HG02943 (cell line): ENCODE measurements at regions not wholly inside any gene's neighbourhood (a gene's known extent, or its start where the extent isn't known, plus 50 kb on each side); places are given as distances from the start of the nearest gene placed in this dataset.
"Not testable (repeated sequence)": the region's sequence is repeated elsewhere in the genome, so short reads cannot be mapped to it uniquely, and the experiment has no call there.

Source experiments
- ATAC-seq: cut with Tn5 transposase; IDR thresholded peaks from one replicate; pipeline ENCODE4 v1.9.1; 2021; ENCODE audit warnings: mild to moderate bottlenecking, low read depth, moderate library complexity; ENCODE audit not compliant: unreplicated experiment

- ATAC-seq: no peak
Measured at GRCh38 chr1:177741476-177741875, 228.4 kb downstream of the SEC16B start.

- ATAC-seq: no peak
Measured at GRCh38 chr1:177739780-177740179, 230.1 kb downstream of the SEC16B start.

DNA sequence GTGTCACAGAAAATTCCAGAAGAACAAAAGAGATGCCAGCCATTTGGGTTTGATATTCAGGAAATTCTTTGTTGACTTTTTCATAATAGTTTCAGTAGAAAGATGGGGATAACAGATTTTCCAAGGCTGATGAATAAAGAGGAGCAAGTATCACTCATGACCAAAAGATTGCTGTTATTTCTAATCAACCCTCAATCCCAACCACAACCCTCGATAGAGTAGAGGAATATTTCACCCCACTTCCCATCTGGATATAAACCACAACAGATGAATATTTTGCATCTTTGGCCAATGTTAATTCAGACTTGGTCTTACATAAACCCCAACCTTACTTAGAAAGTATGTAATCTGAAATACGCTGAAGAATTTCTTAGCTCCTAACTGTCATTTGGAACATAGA lies 232.4 kb downstream of the SEC16B start:
- ATAC-seq: no peak

DNA sequence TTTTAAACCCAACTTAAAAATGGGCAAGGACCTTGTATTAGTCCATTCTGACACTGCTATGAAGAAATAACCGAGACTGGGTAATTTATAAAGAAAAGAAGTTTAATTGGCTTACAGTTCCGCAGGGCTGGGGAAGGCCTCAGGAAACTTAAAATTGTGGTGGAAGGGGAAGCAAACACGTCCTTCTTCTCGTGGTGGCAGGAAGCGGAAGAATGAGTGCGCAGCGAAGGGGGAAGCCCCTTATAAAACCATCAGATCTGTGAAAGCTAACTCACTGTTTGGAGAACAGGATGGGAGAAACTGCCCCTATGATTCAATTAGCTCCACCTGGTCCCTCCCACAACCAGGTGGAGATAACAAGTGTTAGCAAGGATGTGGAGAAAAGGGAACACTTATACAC lies 237.7 kb downstream of the SEC16B start:
- ATAC-seq: no peak

- ATAC-seq: no peak
Measured at GRCh38 chr1:177729646-177730045, 240.2 kb downstream of the SEC16B start.

- no peak for ATAC-seq
Measured at GRCh38 chr1:177723533-177723932, 246.3 kb downstream of the SEC16B start.

DNA sequence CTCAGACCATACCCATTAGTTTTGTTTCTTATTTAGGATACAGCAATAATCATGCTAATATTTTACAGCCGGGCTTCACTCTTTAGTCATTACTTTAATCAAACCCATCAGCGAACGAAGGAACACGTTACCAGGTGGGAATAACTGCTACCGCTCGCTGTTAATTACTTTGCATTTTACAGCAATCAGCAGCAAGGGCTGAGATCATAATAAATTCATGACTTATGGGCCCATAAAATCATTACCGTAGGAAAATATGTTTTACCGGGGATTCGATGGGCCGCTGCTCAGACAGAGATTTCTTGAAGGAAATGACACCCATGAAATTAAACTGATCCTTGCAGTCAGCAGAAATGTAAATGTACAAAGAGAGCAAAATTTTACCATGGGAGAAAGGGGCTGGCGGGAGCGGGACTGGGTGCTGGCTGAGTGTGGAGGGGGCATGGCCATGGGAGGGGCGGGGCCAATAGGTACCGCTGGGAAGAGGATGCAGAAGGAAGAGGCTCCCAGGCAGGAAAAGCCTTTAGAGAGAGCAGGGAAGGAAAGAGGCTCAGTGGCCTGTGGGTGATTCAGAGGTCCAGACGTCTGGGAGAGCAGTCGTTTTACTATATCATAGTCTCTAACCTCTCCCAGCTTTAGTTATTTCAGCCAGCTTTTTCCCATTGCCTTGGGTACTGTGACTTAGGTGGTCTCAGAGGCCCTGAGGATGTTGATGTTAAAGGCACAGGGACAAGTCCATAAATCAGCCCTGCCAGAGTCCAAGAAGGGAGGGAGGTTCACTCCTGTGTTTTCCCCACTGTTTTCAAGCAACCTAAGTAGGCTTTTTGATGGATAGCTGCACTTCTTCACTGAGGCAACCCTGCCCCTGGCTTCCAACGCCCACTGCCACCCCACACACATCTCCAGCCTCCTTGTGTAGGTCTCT lies 258.9 kb downstream of the SEC16B start:
- no peak for ATAC-seq

DNA sequence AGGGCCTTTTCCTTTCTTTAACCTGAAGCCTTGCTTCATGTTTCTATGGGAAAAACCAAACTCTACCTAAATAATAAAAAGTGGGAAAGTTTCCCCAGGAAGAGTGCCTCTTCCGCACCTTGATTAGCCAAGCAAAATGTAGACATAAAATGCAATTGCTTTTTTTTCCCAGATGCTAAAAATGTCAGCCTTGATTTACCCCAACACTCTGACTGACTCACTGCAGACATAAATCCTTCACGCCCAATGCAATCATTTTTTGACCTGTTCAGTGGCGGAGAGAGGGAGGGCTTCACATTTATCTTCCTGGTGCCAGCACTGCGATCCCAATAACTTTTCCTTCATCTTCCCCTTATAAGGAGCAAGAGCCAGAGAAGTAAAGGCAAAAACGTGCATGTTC lies 261.5 kb downstream of the SEC16B start:
- no peak for ATAC-seq

DNA sequence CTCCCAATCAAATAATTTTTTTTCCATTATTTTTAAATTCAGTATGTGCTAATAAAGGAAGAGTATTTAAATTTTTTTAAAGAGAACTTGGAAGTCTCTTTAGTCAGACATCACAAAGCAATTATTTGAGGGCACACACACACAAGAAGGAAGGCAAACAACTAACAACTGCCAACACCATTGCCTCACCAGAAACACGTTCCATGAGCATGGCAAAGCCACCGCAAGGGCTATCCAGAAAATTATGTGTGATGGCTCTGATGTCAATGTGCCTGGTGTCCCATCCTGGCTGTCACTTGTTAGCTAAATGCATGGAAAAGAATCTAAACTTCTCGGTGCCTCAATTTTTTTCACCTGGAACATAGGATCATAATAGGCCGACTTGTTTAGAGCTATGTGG lies 262.9 kb downstream of the SEC16B start:
- ATAC-seq: no peak

GRCh38 chr1:177705839-177706238 lies 264.0 kb downstream of the SEC16B start:
- no peak for ATAC-seq

- ATAC-seq: no peak
Measured at GRCh38 chr1:177703888-177704446, 265.9 kb downstream of the SEC16B start.

- no peak for ATAC-seq
Measured at GRCh38 chr1:177701654-177702353, 268.1 kb downstream of the SEC16B start.

- no peak for ATAC-seq
Measured at GRCh38 chr1:177700856-177701255, 269.0 kb downstream of the SEC16B start.

- ATAC-seq: no peak
Measured at GRCh38 chr1:177690996-177691395, 278.9 kb downstream of the SEC16B start.

DNA sequence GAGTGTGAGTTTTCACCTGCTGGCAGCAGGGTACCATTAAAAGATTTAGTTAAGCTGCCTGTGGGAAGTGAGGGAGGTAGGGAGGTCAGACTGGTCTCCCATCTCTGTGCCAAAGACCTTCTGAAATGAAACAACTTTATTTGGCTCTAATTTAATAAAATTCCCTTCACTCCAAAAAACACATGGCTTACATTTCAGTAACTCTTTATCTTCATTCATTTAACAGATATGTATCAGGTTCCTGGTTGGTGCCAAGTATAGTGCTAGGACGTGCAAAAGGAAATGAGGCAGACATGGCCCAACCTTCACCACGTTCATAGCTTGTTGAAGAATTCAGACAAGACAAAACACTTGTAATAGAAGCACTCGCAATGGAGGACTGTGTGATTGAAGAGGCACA lies 282.3 kb downstream of the SEC16B start:
- no peak for ATAC-seq

DNA sequence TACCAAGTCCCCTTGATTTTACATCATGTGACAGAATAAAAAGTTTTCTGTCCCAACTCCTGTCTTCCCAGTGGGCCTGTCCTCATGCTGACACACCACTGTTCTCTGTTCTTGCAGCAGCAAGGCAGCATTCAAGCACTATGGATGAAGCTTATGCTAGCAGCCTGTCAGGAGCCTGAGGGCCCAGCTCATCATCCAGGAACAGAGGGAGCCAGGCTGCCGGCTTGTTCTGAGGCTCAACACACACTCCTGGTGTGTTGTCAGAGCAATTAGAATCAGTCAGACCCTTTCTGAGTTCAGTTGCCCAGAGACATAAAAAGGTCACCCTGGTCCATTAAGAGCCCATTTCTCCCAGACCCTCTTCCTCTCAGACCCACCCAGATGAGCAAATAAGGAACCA lies 282.9 kb downstream of the SEC16B start:
- ATAC-seq: no peak

- ATAC-seq: no peak
Measured at GRCh38 chr1:177669161-177669560, 300.7 kb downstream of the SEC16B start.

- no peak for ATAC-seq
Measured at GRCh38 chr1:177665935-177666334, 303.9 kb downstream of the SEC16B start.

- not testable (repeated sequence) for ATAC-seq
Measured at GRCh38 chr1:177664742-177665141, 305.1 kb downstream of the SEC16B start.

GRCh38 chr1:177660188-177660587 lies 309.7 kb downstream of the SEC16B start:
- ATAC-seq: no peak

- no peak for ATAC-seq
Measured at GRCh38 chr1:177659281-177659680, 310.6 kb downstream of the SEC16B start.
